HCT116 (cell line): ENCODE measurements at regions not wholly inside any gene's neighbourhood (a gene's known extent, or its start where the extent isn't known, plus 50 kb on each side); places are given as distances from the start of the nearest gene placed in this dataset.

Experiments used
- ATAC-seq: fragments of 200-7000 bp; cut with Tn5 transposase; 2 replicates; pipeline ENCODE4 v1.9.1; 2020; ENCODE audit warnings: mild to moderate bottlenecking, moderate library complexity
- BruUV-seq: library from RNA; stranded (reverse); fragments of 400-500 nt; replicated peaks from 2 replicates; lab custom pipeline; 2021; lab: Mats Ljungman, UMichigan
- CTCF ChIA-PET: fragments of 300-600 bp; sonication (Branson Sonifier 250); formaldehyde crosslinking; loops from one replicate; lab custom pipeline; 2021; ENCODE audit warnings: antibody characterized with exemption; lab: Charles Lee
- POLR2A ChIA-PET: fragments of 300-600, 350-600 bp; sonication (Branson Sonifier 250); formaldehyde crosslinking; loops from one replicate; lab custom pipeline; 2021; ENCODE audit warnings: antibody characterized with exemption; lab: Charles Lee
- RAD21 ChIA-PET, 2 experiments: fragments of 300-600 bp; sonication (Branson Sonifier 250); formaldehyde crosslinking; loops; one replicate each; lab custom pipeline; 2023; ENCODE audit warnings: low total read pairs in 2 of 2; ENCODE audit not compliant: uncharacterized antibody in 2 of 2, unreplicated experiment in 2 of 2, low non-redundant PET in 1 of 2; lab: Charles Lee
- DNase-seq: peaks from one replicate; pipeline ENCODE4 v3.0.0-alpha.2; 2010; ENCODE audit warnings: low read depth, low spot score
- H2AFZ ChIP-seq: fragments of 200-600 bp; shearing (Covaris generic), sonication (generic); 2 replicates; pipeline ENCODE4 v1.6.1; 2017; ENCODE audit warnings: low read depth, mixed run types, mixed read lengths, antibody characterized with exemption, low read length; ENCODE audit not compliant: poor library complexity, severe bottlenecking
- H3K27ac ChIP-seq: 2 replicates; pipeline ENCODE4 v1.5.1; 2012; ENCODE audit warnings: low read depth, low read length
- H3K27me3 ChIP-seq: fragments of 200-600 bp; sonication (generic); 2 replicates; pipeline ENCODE4 v1.6.1; 2016; ENCODE audit warnings: mixed run types, low read length, mixed read lengths; ENCODE audit not compliant: insufficient read depth
- H3K36me3 ChIP-seq, 2 experiments: fragments of 200-500 bp in 1 of 2; fragments of 200-600 bp in 1 of 2; sonication (Bioruptor generic) in 1 of 2; sonication (generic) in 1 of 2; 2 replicates each; pipeline versions ENCODE4 v1.5.1 to v1.6.1; 2014 to 2016; ENCODE audit warnings: low read length in 2 of 2, inconsistent platforms in 1 of 2, mixed read lengths in 1 of 2, mixed run types in 1 of 2; ENCODE audit not compliant: insufficient read depth in 2 of 2, control insufficient read depth in 1 of 2
- H3K4me1 ChIP-seq, 2 experiments: fragments of 200-600 bp in 1 of 2; sonication (generic) in 1 of 2; 2 replicates each; pipeline versions ENCODE4 v1.5.1 to v1.6.1; 2012 to 2017; ENCODE audit warnings: low read length in 2 of 2, inconsistent platforms in 1 of 2, mild to moderate bottlenecking in 1 of 2, mixed read lengths in 1 of 2, mixed run types in 1 of 2, moderate library complexity in 1 of 2; ENCODE audit not compliant: insufficient read depth in 2 of 2, control insufficient read depth in 1 of 2
- H3K4me2 ChIP-seq: fragments of 200-600 bp; sonication (generic); 2 replicates; pipeline ENCODE4 v1.6.1; 2017; ENCODE audit warnings: mixed run types, low read length, mixed read lengths
- H3K4me3 ChIP-seq, 2 experiments: fragments of 200-600 bp in 1 of 2; sonication (generic) in 1 of 2; replicated peaks in 1 of 2; 2 replicates each; pipeline ENCODE4 v1.5.1; 2011 to 2016; ENCODE audit warnings: low read length in 2 of 2, control low read depth in 1 of 2, low read depth in 1 of 2, mild to moderate bottlenecking in 1 of 2, mixed read lengths in 1 of 2, mixed run types in 1 of 2
- H3K79me2 ChIP-seq: fragments of 200-600 bp; sonication (generic); 2 replicates; pipeline ENCODE4 v1.6.1; 2017; ENCODE audit warnings: mild to moderate bottlenecking, mixed run types, low read length, moderate library complexity, mixed read lengths; ENCODE audit not compliant: insufficient read depth
- H3K9ac ChIP-seq: fragments of 200-600 bp; sonication (generic); 2 replicates; pipeline ENCODE4 v1.6.1; 2016; ENCODE audit warnings: low read length, mixed read lengths
- H3K9me2 ChIP-seq: fragments of 200-600 bp; sonication (generic), shearing (Covaris generic); 2 replicates; pipeline ENCODE4 v1.6.1; 2017; ENCODE audit warnings: mixed run types, mild to moderate bottlenecking, moderate library complexity; ENCODE audit not compliant: insufficient read depth
- H3K9me3 ChIP-seq, 2 experiments: fragments of 200-500 bp in 1 of 2; fragments of 200-600 bp in 1 of 2; sonication (Bioruptor generic) in 1 of 2; sonication (generic) in 1 of 2; 2 replicates each; pipeline ENCODE4 v1.6.1; 2014 to 2017; ENCODE audit warnings: low read length in 2 of 2, mixed read lengths in 2 of 2, inconsistent platforms in 1 of 2, low read depth in 1 of 2, mild to moderate bottlenecking in 1 of 2, mixed run types in 1 of 2, moderate library complexity in 1 of 2; ENCODE audit not compliant: control insufficient read depth in 1 of 2, insufficient read depth in 1 of 2
- H4K20me1 ChIP-seq: fragments of 200-600 bp; sonication (generic), shearing (Covaris generic); 2 replicates; pipeline ENCODE4 v1.6.1; 2017; ENCODE audit warnings: mixed run types, mild to moderate bottlenecking, moderate library complexity; ENCODE audit not compliant: insufficient read depth
- CEBPB ChIP-seq: IDR thresholded peaks from 2 replicates; pipeline ENCODE4 v1.6.1; 2012; ENCODE audit warnings: low read depth
- ELF1 ChIP-seq: IDR thresholded peaks from 2 replicates; pipeline ENCODE4 v1.6.1; 2012; ENCODE audit warnings: low read depth, borderline replicate concordance
- EZH2phosphoT487 ChIP-seq: fragments of 200-600 bp; IDR thresholded peaks from 2 replicates; pipeline ENCODE4 v1.6.1; 2018; ENCODE audit warnings: antibody characterized with exemption, borderline replicate concordance
- FOSL1 ChIP-seq: IDR thresholded peaks from 2 replicates; pipeline ENCODE4 v1.6.1; 2012; ENCODE audit warnings: low read depth
- POLR2A ChIP-seq: IDR thresholded peaks from 2 replicates; pipeline ENCODE4 v1.7.0; 2011; ENCODE audit warnings: borderline replicate concordance; ENCODE audit not compliant: insufficient read depth, insufficient read length; ENCODE audit errors: extremely low read depth
- POLR2AphosphoS5 ChIP-seq: IDR thresholded peaks from 2 replicates; pipeline ENCODE4 v1.6.1; 2011; ENCODE audit warnings: mild to moderate bottlenecking, low read depth, low read length, moderate library complexity
- RAD21 ChIP-seq: IDR thresholded peaks from 2 replicates; pipeline ENCODE4 v1.6.1; 2012; ENCODE audit warnings: low read depth, mild to moderate bottlenecking
- REST ChIP-seq: IDR thresholded peaks from 2 replicates; pipeline ENCODE4 v1.6.1; 2012; ENCODE audit warnings: low read depth
- SP1 ChIP-seq: IDR thresholded peaks from 2 replicates; pipeline ENCODE4 v1.6.1; 2012; ENCODE audit warnings: low read depth
- YY1 ChIP-seq: IDR thresholded peaks from 2 replicates; pipeline ENCODE4 v1.6.1; 2011; ENCODE audit warnings: low read length, low read depth, moderate library complexity, mild to moderate bottlenecking; ENCODE audit not compliant: insufficient replicate concordance; ENCODE audit errors: extremely low read depth
- ZFX ChIP-seq: fragments of 450-650 bp; IDR thresholded peaks from 2 replicates; pipeline ENCODE4 v1.6.1; 2017
- intact Hi-C: fragments of 100-400 bp; cut with micrococcal nuclease; formaldehyde crosslinking; loops from 2 replicates; pipeline ENCODE4 v1.10.0; 2022
- TF ChIP-seq, protein P1 (sequence below): IDR thresholded peaks from 2 replicates; pipeline ENCODE4 v1.6.1; 2011; ENCODE audit warnings: mild to moderate bottlenecking, low read length, moderate library complexity; ENCODE audit not compliant: insufficient replicate concordance; ENCODE audit errors: extremely low read depth
- TF ChIP-seq, protein P2 (sequence below), 3 experiments: fragments of 200-600 bp in 1 of 3; sonication (generic) in 1 of 3; IDR thresholded peaks in 2 of 3; conservative IDR thresholded peaks in 1 of 3; 2 replicates each; pipeline ENCODE4 v1.5.1; 2012 to 2017; ENCODE audit warnings: low read depth in 2 of 3, low read length in 2 of 3, antibody characterized with exemption in 1 of 3, borderline replicate concordance in 1 of 3, control low read depth in 1 of 3, mild to moderate bottlenecking in 1 of 3, mixed read lengths in 1 of 3, mixed run types in 1 of 3, moderate library complexity in 1 of 3; ENCODE audit not compliant: insufficient read depth in 1 of 3

DNA sequence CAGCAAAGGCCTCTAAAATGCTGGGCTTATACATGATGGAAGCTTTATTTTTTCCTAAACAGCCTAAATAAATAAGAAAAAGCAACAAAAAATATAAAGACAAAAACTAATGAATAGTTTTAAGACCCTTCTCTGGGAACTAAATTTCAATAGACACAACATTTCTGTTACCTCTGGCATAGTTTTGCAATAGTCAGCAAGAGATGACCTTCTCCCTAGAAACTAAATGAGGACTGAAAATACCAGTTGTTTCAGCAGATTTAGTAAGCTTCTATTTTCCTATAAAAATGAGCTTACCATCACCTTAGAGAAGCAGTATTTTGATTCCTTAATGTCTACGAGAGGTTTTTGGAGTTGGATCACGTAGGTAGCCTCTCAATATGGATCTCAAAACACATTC is 471.4 kb upstream of the NRP1 start:
- POLR2A ChIA-PET: no interaction called here
- H3K4me3 ChIP-seq: no peak overlapping the region
- RAD21 ChIA-PET: no interaction called here
- H3K4me1 ChIP-seq: peaks cover 18 to 31% of the 10 kb centered on the region in 2 experiments
- H3K9ac ChIP-seq: no peak overlapping the region
- H3K9me2 ChIP-seq: no peaks in the 10 kb centered on the region
- CTCF ChIA-PET: no interaction called here
- H3K27ac ChIP-seq: no peak overlapping the region
- no peaks in the 10 kb centered on the region for H3K9me3 ChIP-seq
- no peak overlapping the region for H2AFZ ChIP-seq
- no TSS peak for BruUV-seq
- no peaks in the 10 kb centered on the region for H3K79me2 ChIP-seq
- H3K27me3 ChIP-seq: no peaks in the 10 kb centered on the region
- no peaks in the 10 kb centered on the region for H4K20me1 ChIP-seq
- H3K36me3 ChIP-seq: no peaks in the 10 kb centered on the region
- H3K4me2 ChIP-seq: no peak overlapping the region
- ATAC-seq: no peak
- TF ChIP-seq YY1 (no peak), REST (no peak), ELF1 (no peak), FOSL1 (no peak), POLR2AphosphoS5 (no peak), RAD21 (no peak), ZFX (no peak), POLR2A (no peak), SP1 (no peak), EZH2phosphoT487 (no peak), CEBPB (no peak)
- TF ChIP-seq, protein P1, sequence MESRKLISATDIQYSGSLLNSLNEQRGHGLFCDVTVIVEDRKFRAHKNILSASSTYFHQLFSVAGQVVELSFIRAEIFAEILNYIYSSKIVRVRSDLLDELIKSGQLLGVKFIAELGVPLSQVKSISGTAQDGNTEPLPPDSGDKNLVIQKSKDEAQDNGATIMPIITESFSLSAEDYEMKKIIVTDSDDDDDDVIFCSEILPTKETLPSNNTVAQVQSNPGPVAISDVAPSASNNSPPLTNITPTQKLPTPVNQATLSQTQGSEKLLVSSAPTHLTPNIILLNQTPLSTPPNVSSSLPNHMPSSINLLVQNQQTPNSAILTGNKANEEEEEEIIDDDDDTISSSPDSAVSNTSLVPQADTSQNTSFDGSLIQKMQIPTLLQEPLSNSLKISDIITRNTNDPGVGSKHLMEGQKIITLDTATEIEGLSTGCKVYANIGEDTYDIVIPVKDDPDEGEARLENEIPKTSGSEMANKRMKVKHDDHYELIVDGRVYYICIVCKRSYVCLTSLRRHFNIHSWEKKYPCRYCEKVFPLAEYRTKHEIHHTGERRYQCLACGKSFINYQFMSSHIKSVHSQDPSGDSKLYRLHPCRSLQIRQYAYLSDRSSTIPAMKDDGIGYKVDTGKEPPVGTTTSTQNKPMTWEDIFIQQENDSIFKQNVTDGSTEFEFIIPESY: no peak
- TF ChIP-seq, protein P2, sequence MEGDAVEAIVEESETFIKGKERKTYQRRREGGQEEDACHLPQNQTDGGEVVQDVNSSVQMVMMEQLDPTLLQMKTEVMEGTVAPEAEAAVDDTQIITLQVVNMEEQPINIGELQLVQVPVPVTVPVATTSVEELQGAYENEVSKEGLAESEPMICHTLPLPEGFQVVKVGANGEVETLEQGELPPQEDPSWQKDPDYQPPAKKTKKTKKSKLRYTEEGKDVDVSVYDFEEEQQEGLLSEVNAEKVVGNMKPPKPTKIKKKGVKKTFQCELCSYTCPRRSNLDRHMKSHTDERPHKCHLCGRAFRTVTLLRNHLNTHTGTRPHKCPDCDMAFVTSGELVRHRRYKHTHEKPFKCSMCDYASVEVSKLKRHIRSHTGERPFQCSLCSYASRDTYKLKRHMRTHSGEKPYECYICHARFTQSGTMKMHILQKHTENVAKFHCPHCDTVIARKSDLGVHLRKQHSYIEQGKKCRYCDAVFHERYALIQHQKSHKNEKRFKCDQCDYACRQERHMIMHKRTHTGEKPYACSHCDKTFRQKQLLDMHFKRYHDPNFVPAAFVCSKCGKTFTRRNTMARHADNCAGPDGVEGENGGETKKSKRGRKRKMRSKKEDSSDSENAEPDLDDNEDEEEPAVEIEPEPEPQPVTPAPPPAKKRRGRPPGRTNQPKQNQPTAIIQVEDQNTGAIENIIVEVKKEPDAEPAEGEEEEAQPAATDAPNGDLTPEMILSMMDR (IDR thresholded peaks at IDR 0.05 in 2 of 3, conservative IDR thresholded peaks at IDR 0.05 in 1 of 3; ENCODE audit: borderline replicate concordance in 1 of 3, insufficient read depth in 1 of 3, low read depth in 2 of 3, low read length in 2 of 3): no peak
- DNase-seq: no peak
- intact Hi-C loops: no loop called here
